Small intestine (tissue), 7 donors: ENCODE measurements at regions not wholly inside any gene's neighbourhood (a gene's known extent, or its start where the extent isn't known, plus 50 kb on each side); places are given as distances from the start of the nearest gene placed in this dataset.
"Not testable (repeated sequence)": the region's sequence is repeated elsewhere in the genome, so short reads cannot be mapped to it uniquely, and the experiment has no call there.

Experiments used
- DNase-seq, 2 donors: peaks; one replicate each; pipeline versions ENCODE4 v3.0.0 to v3.0.0-alpha.2; 2013
- FAIRE-seq: peaks from 2 replicates; lab custom pipeline; 2012; peaks lifted over from hg19 to GRCh38; lab: Jason Lieb, UNC
- H3K27ac ChIP-seq, 3 donors: one replicate each; pipeline ENCODE4 v1.5.1; 2013; ENCODE audit warnings: low read length in 2 of 3, mild to moderate bottlenecking in 2 of 3, control low read depth in 1 of 3, inconsistent platforms in 1 of 3, low read depth in 1 of 3, moderate library complexity in 1 of 3
- H3K27me3 ChIP-seq, 3 donors: one replicate each; pipeline ENCODE4 v1.6.1; 2013; ENCODE audit warnings: low read length in 3 of 3, inconsistent platforms in 1 of 3; ENCODE audit not compliant: control insufficient read depth in 3 of 3, insufficient read depth in 3 of 3
- H3K36me3 ChIP-seq, 3 donors: one replicate each; pipeline ENCODE4 v1.6.1; 2013; ENCODE audit warnings: low read length in 3 of 3, inconsistent platforms in 1 of 3, low read depth in 1 of 3, mild to moderate bottlenecking in 1 of 3, moderate library complexity in 1 of 3; ENCODE audit not compliant: control insufficient read depth in 3 of 3, insufficient read depth in 2 of 3
- H3K4me1 ChIP-seq, 3 donors: one replicate each; pipeline ENCODE4 v1.6.1; 2013; ENCODE audit warnings: low read length in 2 of 3, inconsistent platforms in 1 of 3, low read depth in 1 of 3, mild to moderate bottlenecking in 1 of 3, moderate library complexity in 1 of 3; ENCODE audit not compliant: control insufficient read depth in 3 of 3, insufficient read depth in 2 of 3
- H3K4me3 ChIP-seq, 3 donors: one replicate each; pipeline ENCODE4 v1.5.1; 2013; ENCODE audit warnings: low read length in 3 of 3, control low read depth in 1 of 3, inconsistent platforms in 1 of 3, low read depth in 1 of 3, mild to moderate bottlenecking in 1 of 3, moderate library complexity in 1 of 3
- H3K9me3 ChIP-seq, 2 donors: one replicate each; pipeline ENCODE4 v1.6.1; 2013; ENCODE audit warnings: low read depth in 1 of 2, low read length in 1 of 2; ENCODE audit not compliant: control insufficient read depth in 2 of 2, insufficient read depth in 1 of 2
- WGBS, 3 donors: extraction: QIAGEN DNeasy Blood & Tissue Kit; methylation state at CpG; one replicate each; pipeline ENCODE4 v1.1.7; 2013; 5-methylcytosine and 5-hydroxymethylcytosine counted together
- donor health status: healthy with polysubstance abuse.
- donor health status: control.
- donor health status: control.
- donor health status: Bipolar disorder and iron deficiency.
- donor health status: healthy.

- Histone ChIP-seq H3K27me3 (peaks cover 0 to 1% (median 0%) of the 10 kb centered on the region in 3 donors), H3K36me3 (no peaks in the 10 kb centered on the region), H3K9me3 (peaks cover 2 to 10% of the 10 kb centered on the region in 2 donors), H3K27ac (no peak overlapping the region), H3K4me1 (no peaks in the 10 kb centered on the region), H3K4me3 (no peak overlapping the region)
- DNase-seq (no peak), FAIRE-seq (no peak)
- 39 to 67% (median 50%) methylated on average over 1 of the region's 1 CpG for WGBS, 3 donors
These were observed 64.7 kb upstream of the ACTRT2 start for GRCh38 chr1:2956576-2956975.

- no peak overlapping the region for H3K27ac ChIP-seq
- H3K36me3 ChIP-seq = no peaks in the 10 kb centered on the region
- DNase-seq (no peak), FAIRE-seq (no peak)
- peaks cover 0 to 1% (median 0%) of the 10 kb centered on the region in 3 donors for H3K27me3 ChIP-seq
- H3K4me1 ChIP-seq = no peaks in the 10 kb centered on the region
- no peak overlapping the region for H3K4me3 ChIP-seq
- H3K9me3 ChIP-seq = peaks cover 2 to 10% of the 10 kb centered on the region in 2 donors
These were observed 63.9 kb upstream of the ACTRT2 start for GRCh38 chr1:2957329-2957728.

- H3K36me3 ChIP-seq, DNase-seq, FAIRE-seq, H3K4me1 ChIP-seq, H3K27me3 ChIP-seq, H3K27ac ChIP-seq, H3K4me3 ChIP-seq, H3K9me3 ChIP-seq: not testable (repeated sequence)
- WGBS, 3 donors = 74 to 78% (median 77%) methylated on average over 17 to 21 of the region's 21 CpGs
These were observed 61.4 kb upstream of the ACTRT2 start for GRCh38 chr1:2959881-2960280.

GRCh38 chr1:2961081-2961480 is 60.2 kb upstream of the ACTRT2 start:
- Histone ChIP-seq H3K36me3 (no peaks in the 10 kb centered on the region), H3K27ac (no peak overlapping the region), H3K27me3 (no peaks in the 10 kb centered on the region), H3K4me3 (no peak overlapping the region), H3K4me1 (no peaks in the 10 kb centered on the region), H3K9me3 (peaks cover 0 to 4% of the 10 kb centered on the region in 2 donors)
- DNase-seq (no peak), FAIRE-seq (no peak)
- 88 to 94% (median 88%) methylated on average over 7 of the region's 7 CpGs for WGBS, 3 donors

GRCh38 chr1:2961661-2962060 is 59.6 kb upstream of the ACTRT2 start:
- WGBS, 3 donors = 89 to 91% (median 90%) methylated on average over 14 of the region's 14 CpGs
- no peak overlapping the region for H3K27ac ChIP-seq
- H3K36me3 ChIP-seq = no peaks in the 10 kb centered on the region
- no peak overlapping the region for H3K4me3 ChIP-seq
- DNase-seq (no peak), FAIRE-seq (no peak)
- H3K27me3 ChIP-seq = no peaks in the 10 kb centered on the region
- H3K4me1 ChIP-seq = no peaks in the 10 kb centered on the region
- peaks cover 0 to 4% of the 10 kb centered on the region in 2 donors for H3K9me3 ChIP-seq

GRCh38 chr1:2962061-2962460 is 59.2 kb upstream of the ACTRT2 start:
- DNase-seq = no peak
- H3K4me3 ChIP-seq = no peak overlapping the region
- H3K9me3 ChIP-seq = peaks cover 0 to 4% of the 10 kb centered on the region in 2 donors
- H3K4me1 ChIP-seq = no peaks in the 10 kb centered on the region
- no peaks in the 10 kb centered on the region for H3K36me3 ChIP-seq
- no peaks in the 10 kb centered on the region for H3K27me3 ChIP-seq
- no peak overlapping the region for H3K27ac ChIP-seq
- no peak for FAIRE-seq
- WGBS, 3 donors = 74 to 79% (median 77%) methylated on average over 11 of the region's 11 CpGs

- no peaks in the 10 kb centered on the region for H3K27me3 ChIP-seq
- no peak overlapping the region for H3K27ac ChIP-seq
- no peak for DNase-seq
- H3K4me1 ChIP-seq = no peaks in the 10 kb centered on the region
- FAIRE-seq = no peak
- H3K4me3 ChIP-seq = no peak overlapping the region
- H3K36me3 ChIP-seq = no peaks in the 10 kb centered on the region
- 32 to 58% (median 44%) methylated on average over 8 of the region's 8 CpGs for WGBS, 3 donors
- H3K9me3 ChIP-seq = peaks cover 0 to 4% of the 10 kb centered on the region in 2 donors
These were observed 58.7 kb upstream of the ACTRT2 start for GRCh38 chr1:2962541-2962940.

GRCh38 chr1:2962946-2963345 is 58.3 kb upstream of the ACTRT2 start:
- no peak for FAIRE-seq

GRCh38 chr1:2965676-2966075 is 55.6 kb upstream of the ACTRT2 start:
- H3K27ac ChIP-seq = no peak overlapping the region
- H3K4me3 ChIP-seq = no peak overlapping the region
- DNase-seq = no peak
- 86 to 88% (median 87%) methylated on average over 4 of the region's 4 CpGs for WGBS, 3 donors
- H3K4me1 ChIP-seq = no peaks in the 10 kb centered on the region
- H3K36me3 ChIP-seq = no peaks in the 10 kb centered on the region
- H3K9me3 ChIP-seq = no peaks in the 10 kb centered on the region
- no peaks in the 10 kb centered on the region for H3K27me3 ChIP-seq
- no peak for FAIRE-seq

More at GRCh38 chr1:2962946-2963345, 58.3 kb upstream of the ACTRT2 start:
- DNase-seq = no peak
- H3K9me3 ChIP-seq = peaks cover 0 to 4% of the 10 kb centered on the region in 2 donors
- no peak overlapping the region for H3K27ac ChIP-seq
- H3K36me3 ChIP-seq = no peaks in the 10 kb centered on the region
- WGBS, 3 donors = 55 to 76% (median 68%) methylated on average over 13 of the region's 13 CpGs
- H3K4me3 ChIP-seq = no peak overlapping the region
- H3K4me1 ChIP-seq = no peaks in the 10 kb centered on the region
- H3K27me3 ChIP-seq = no peaks in the 10 kb centered on the region
